Neural cell (in vitro differentiated cells): ENCODE measurements at regions not wholly inside any gene's neighbourhood (a gene's known extent, or its start where the extent isn't known, plus 50 kb on each side); places are given as distances from the start of the nearest gene placed in this dataset.

Experiments used
- EZH2 ChIP-seq: fragments of 200-600, 300-800 bp; shearing (Covaris generic), sonication (generic); IDR thresholded peaks from 2 replicates; pipeline ENCODE4 v1.6.1; 2014; ENCODE audit warnings: antibody characterized with exemption, low read length, borderline replicate concordance, mild to moderate bottlenecking; ENCODE audit not compliant: insufficient read depth, poor library complexity, severe bottlenecking
- POLR2AphosphoS5 ChIP-seq: IDR thresholded peaks from 2 replicates; pipeline ENCODE4 v1.6.1; 2012

DNA sequence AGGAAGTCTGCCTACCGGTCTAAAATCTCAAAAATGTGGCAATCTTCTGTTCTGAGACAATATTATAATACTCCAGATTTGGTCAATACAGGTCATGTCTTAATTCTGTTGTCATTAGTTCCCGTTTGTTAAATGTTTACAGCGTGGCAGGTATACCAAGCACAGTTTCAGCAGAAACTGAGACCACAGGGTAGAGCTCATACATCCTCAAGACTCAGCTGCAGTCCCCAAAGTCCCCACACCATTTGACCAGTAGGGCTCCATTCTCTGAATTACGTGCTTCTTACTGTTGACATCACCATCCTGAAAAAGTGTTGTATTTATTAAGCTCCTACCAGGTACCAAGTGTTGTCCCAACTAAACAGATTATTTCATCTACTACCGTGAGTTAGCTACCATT, 157.1 kb downstream of the MC4R start:
- TF ChIP-seq POLR2AphosphoS5 (no peak), EZH2 (no peak)
